ENCODE measurements at regions not wholly inside any gene's neighbourhood (a gene's known extent, or its start where the extent isn't known, plus 50 kb on each side); places are given as distances from the start of the nearest gene placed in this dataset.

- TF ChIP-seq ZNF398 (tag by site-specific recombination; IDR thresholded peaks at IDR 0.05) (no peak), ZNF138 (tag by site-specific recombination; IDR thresholded peaks at IDR 0.05; ENCODE audit: borderline replicate concordance) (no peak), ZNF280D (tag by site-specific recombination; IDR thresholded peaks at IDR 0.05) (no peak), ZSCAN16 (tag by site-specific recombination; IDR thresholded peaks at IDR 0.05) (no peak), ZFP41 (tag by site-specific recombination; IDR thresholded peaks at IDR 0.05; ENCODE audit: borderline replicate concordance) (no peak)
Observed at GRCh38 chr4:184328022-184328736, 110.5 kb upstream of the ENPP6 start (continued).

GRCh38 chr4:184324939-184325477, 107.3 kb upstream of the ENPP6 start:
- H3K9me3 ChIP-seq (ENCODE audit: control insufficient read depth, insufficient read depth, low read depth, low read length), result no peaks in the 10 kb centered on the region
- no peak overlapping the region for H3K4me3 ChIP-seq (ENCODE audit: low read depth, low read length)
- no peak overlapping the region for H3K27ac ChIP-seq (ENCODE audit: extremely low read depth, low read depth, low read length)
- ChIA-PET POLR2A (no interaction called here), CTCF (no interaction called here)
- TF ChIP-seq ZNF10 (tag by site-specific recombination; IDR thresholded peaks at IDR 0.05) (peak; percentile 89), ZNF391 (tag by site-specific recombination; IDR thresholded peaks at IDR 0.05; ENCODE audit: borderline replicate concordance, low read depth) (no peak), SP3 (tag by site-specific recombination; IDR thresholded peaks at IDR 0.05) (no peak), INSM2 (tag by site-specific recombination; IDR thresholded peaks at IDR 0.05) (no peak)
- H3K36me3 ChIP-seq (ENCODE audit: control insufficient read depth in 2 of 2, insufficient read depth in 1 of 2, low read length in 2 of 2), result no peaks in the 10 kb centered on the region
- H3K4me1 ChIP-seq (ENCODE audit: control insufficient read depth, insufficient read depth, low read length), result no peaks in the 10 kb centered on the region

GRCh38 chr4:184322328-184323025, 104.8 kb upstream of the ENPP6 start:
- TF ChIP-seq ZNF2 (tag by site-specific recombination; IDR thresholded peaks at IDR 0.05) (no peak), ZNF146 (tag by site-specific recombination; IDR thresholded peaks at IDR 0.05) (peak; percentile 13; the same call in 1 of the 2 replicates)
- no peaks in the 10 kb centered on the region for H3K36me3 ChIP-seq (ENCODE audit: control insufficient read depth in 2 of 2, insufficient read depth in 1 of 2, low read length in 2 of 2)
- H3K27ac ChIP-seq (ENCODE audit: extremely low read depth, low read depth, low read length), result no peak overlapping the region
- ChIA-PET POLR2A (interaction anchor here (0.7 kb wide), 1 partner anchor 51 kb away, joined by 4 read pairs; no protein-coding TSS in a partner anchor), CTCF (no interaction called here)
- H3K4me3 ChIP-seq (ENCODE audit: low read depth, low read length), result no peak overlapping the region
- no peaks in the 10 kb centered on the region for H3K9me3 ChIP-seq (ENCODE audit: control insufficient read depth, insufficient read depth, low read depth, low read length)
- H3K4me1 ChIP-seq (ENCODE audit: control insufficient read depth, insufficient read depth, low read length), result no peaks in the 10 kb centered on the region

Measured in HEK293 (cell line).